ENCODE measurements at regions not wholly inside any gene's neighbourhood (a gene's known extent, or its start where the extent isn't known, plus 50 kb on each side); places are given as distances from the start of the nearest gene placed in this dataset.

DNA sequence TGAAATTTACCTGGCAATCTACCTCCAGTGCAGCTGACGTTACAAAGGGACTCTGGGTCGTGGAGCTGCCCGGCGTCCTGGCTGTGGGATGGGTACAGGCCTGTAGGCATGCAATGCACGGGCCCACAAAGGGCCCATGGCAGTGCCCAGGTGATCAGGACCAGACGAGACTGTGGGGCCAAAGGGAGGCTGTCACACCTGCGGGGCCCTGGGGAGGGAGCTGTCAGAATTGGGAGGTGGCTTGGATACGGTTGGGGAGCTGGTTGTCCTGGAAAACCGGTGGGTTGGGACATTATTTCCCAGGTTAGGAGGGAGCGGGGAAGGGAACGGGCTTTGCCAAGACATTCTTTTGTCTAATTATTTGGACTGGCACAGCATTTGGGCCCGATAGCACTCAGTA, 958.5 kb downstream of the BRD1 start:
- TF ChIP-seq EZH2 (IDR thresholded peaks at IDR 0.05): no peak
- TF ChIP-seq POLR2AphosphoS5 (IDR thresholded peaks at IDR 0.05; ENCODE audit: borderline replicate concordance, low read depth, low read length): no peak
- TF ChIP-seq FOXP2 (optimal IDR thresholded peaks at IDR 0.05; ENCODE audit: control extremely low read depth, extremely low read length, insufficient read depth): no peak
